GM19023 (cell line): ENCODE measurements at regions not wholly inside any gene's neighbourhood (a gene's known extent, or its start where the extent isn't known, plus 50 kb on each side); places are given as distances from the start of the nearest gene placed in this dataset.
"Not testable (repeated sequence)": the region's sequence is repeated elsewhere in the genome, so short reads cannot be mapped to it uniquely, and the experiment has no call there.

Source experiments
- ATAC-seq: cut with Tn5 transposase; IDR thresholded peaks from one replicate; pipeline ENCODE4 v1.9.1; 2021; ENCODE audit warnings: mild to moderate bottlenecking, moderate library complexity; ENCODE audit not compliant: unreplicated experiment

GRCh38 chr1:188117436-188117835 is 1288.7 kb downstream of the PLA2G4A start:
- ATAC-seq: no peak

- no peak for ATAC-seq
Measured at GRCh38 chr1:188122646-188123045, 1293.9 kb downstream of the PLA2G4A start.

GRCh38 chr1:188127507-188127906 is 1298.8 kb downstream of the PLA2G4A start:
- no peak for ATAC-seq

GRCh38 chr1:188128761-188129160 is 1300.0 kb downstream of the PLA2G4A start:
- no peak for ATAC-seq

GRCh38 chr1:188129856-188130838 is 1301.4 kb downstream of the PLA2G4A start:
- no peak for ATAC-seq

- ATAC-seq: no peak
Measured at GRCh38 chr1:188137221-188137620, 1308.5 kb downstream of the PLA2G4A start.

GRCh38 chr1:188140958-188141357 is 1312.2 kb downstream of the PLA2G4A start:
- no peak for ATAC-seq

- ATAC-seq: no peak
Measured at GRCh38 chr1:188154196-188154595, 1325.4 kb downstream of the PLA2G4A start.

GRCh38 chr1:188154761-188155160 is 1326.0 kb downstream of the PLA2G4A start:
- ATAC-seq: no peak

- no peak for ATAC-seq
Measured at GRCh38 chr1:188155261-188155660, 1326.5 kb downstream of the PLA2G4A start.

- ATAC-seq: no peak
Measured at GRCh38 chr1:188164459-188164858, 1335.7 kb downstream of the PLA2G4A start.

- no peak for ATAC-seq
Measured at GRCh38 chr1:188166654-188167053, 1337.9 kb downstream of the PLA2G4A start.

GRCh38 chr1:188169971-188170370 is 1341.2 kb downstream of the PLA2G4A start:
- no peak for ATAC-seq

GRCh38 chr1:188170411-188170810 is 1341.7 kb downstream of the PLA2G4A start:
- no peak for ATAC-seq

- ATAC-seq: no peak
Measured at GRCh38 chr1:188170935-188171334, 1342.2 kb downstream of the PLA2G4A start.

GRCh38 chr1:188182063-188182462 is 1353.3 kb downstream of the PLA2G4A start:
- ATAC-seq: not testable (repeated sequence)

GRCh38 chr1:188188317-188188716 is 1359.6 kb downstream of the PLA2G4A start:
- no peak for ATAC-seq

GRCh38 chr1:188194916-188195315 is 1366.2 kb downstream of the PLA2G4A start:
- no peak for ATAC-seq

- ATAC-seq: no peak
Measured at GRCh38 chr1:188218289-188218688, 1389.5 kb downstream of the PLA2G4A start.

- ATAC-seq: no peak
Measured at GRCh38 chr1:188220051-188220450, 1391.3 kb downstream of the PLA2G4A start.

- no peak for ATAC-seq
Measured at GRCh38 chr1:188224263-188224662, 1395.5 kb downstream of the PLA2G4A start.

- no peak for ATAC-seq
Measured at GRCh38 chr1:188225975-188226374, 1397.2 kb downstream of the PLA2G4A start.
